Naive thymus-derived CD8-positive, alpha-beta T cell (primary cell): ENCODE measurements at regions not wholly inside any gene's neighbourhood (a gene's known extent, or its start where the extent isn't known, plus 50 kb on each side); places are given as distances from the start of the nearest gene placed in this dataset.
"Not testable (repeated sequence)": the region's sequence is repeated elsewhere in the genome, so short reads cannot be mapped to it uniquely, and the experiment has no call there.

Source experiments
- ATAC-seq, 2 donors: fragments of 150-1000 bp; cut with Tn5 transposase in 1 of 2; sonication (Bioruptor Pico), chemical (Tn5 transposase) in 1 of 2; 1 replicate in 1 of 2; 2 replicates in 1 of 2; pipeline ENCODE4 v1.10.0; 2021; ENCODE audit warnings: mild to moderate bottlenecking in 2 of 2, moderate library complexity in 2 of 2
- POLR2A ChIA-PET: fragments of 350-600 bp; sonication (Branson Sonifier 250); formaldehyde crosslinking; loops from one replicate; lab custom pipeline; 2021; ENCODE audit warnings: antibody characterized with exemption; lab: Charles Lee
- DNase-seq, 10 donors: peaks; one replicate each; pipeline versions ENCODE4 v3.0.0 to v3.0.0-alpha.2; 2020 to 2022
- H3K27ac Mint-ChIP-seq, 10 donors: one replicate each; pipeline ENCODE4 v1.8.0; 2020 to 2022; ENCODE audit warnings: mild to moderate bottlenecking in 10 of 10, mixed read lengths in 10 of 10, moderate library complexity in 4 of 10, inconsistent platforms in 1 of 10
- H3K27me3 Mint-ChIP-seq, 5 donors: one replicate each; pipeline ENCODE4 v1.8.0; 2021 to 2022; ENCODE audit warnings: mixed read lengths in 5 of 5
- H3K36me3 Mint-ChIP-seq, 3 donors: one replicate each; pipeline ENCODE4 v1.8.0; 2020 to 2022; ENCODE audit warnings: mixed read lengths in 3 of 3, mild to moderate bottlenecking in 2 of 3, inconsistent platforms in 1 of 3
- H3K4me1 Mint-ChIP-seq, 4 donors: one replicate each; pipeline ENCODE4 v1.8.0; 2021 to 2022; ENCODE audit warnings: mixed read lengths in 4 of 4
- H3K4me3 Mint-ChIP-seq, 10 donors: one replicate each; pipeline ENCODE4 v1.8.0; 2020 to 2022; ENCODE audit warnings: mild to moderate bottlenecking in 10 of 10, mixed read lengths in 10 of 10, moderate library complexity in 6 of 10, inconsistent platforms in 1 of 10
- H3K9me3 Mint-ChIP-seq, 9 donors: one replicate each; pipeline ENCODE4 v1.8.0; 2020 to 2022; ENCODE audit warnings: mixed read lengths in 9 of 9, mild to moderate bottlenecking in 3 of 9, inconsistent platforms in 1 of 9, moderate library complexity in 1 of 9

DNA sequence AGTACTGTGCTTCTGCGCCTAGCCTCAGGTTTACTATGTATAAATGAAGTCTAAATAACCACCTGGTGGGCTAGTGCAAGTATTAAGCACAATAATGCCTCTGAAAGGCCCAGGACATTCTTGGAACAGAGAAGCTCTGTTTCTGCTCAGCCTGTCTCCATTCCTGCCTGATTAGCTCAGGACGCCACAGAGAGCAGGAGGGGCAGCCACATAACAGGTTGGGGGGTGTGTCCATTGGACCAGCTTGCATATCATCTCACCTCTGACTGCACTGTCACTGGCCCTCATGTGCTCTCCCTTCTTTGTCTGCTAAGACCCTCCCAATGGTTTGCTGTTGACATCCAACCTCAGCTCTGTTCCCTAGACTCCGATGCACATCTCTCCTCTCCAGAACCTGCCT is 52.8 kb upstream of the IKZF1 start:
- Mint-ChIP-seq H3K27ac (peak overlapping the region in 3 of 10 donors; percentile 0 to 76 (median 48)), H3K27me3 (no peaks in the 10 kb centered on the region), H3K36me3 (peaks cover 0 to 6% (median under 1%) of the 10 kb centered on the region in 3 donors), H3K4me3 (no peak overlapping the region), H3K4me1 (peaks cover 9 to 44% (median 26%) of the 10 kb centered on the region in 4 donors), H3K9me3 (peaks cover 0 to 5% (median under 1%) of the 10 kb centered on the region in 9 donors)
- POLR2A ChIA-PET, result interaction anchor here (0.7 to 5.0 kb wide), 7 partner anchors 8 to 49 kb away, joined by 3 to 28 read pairs (median 4); no protein-coding TSS in a partner anchor
- ATAC-seq, result no peak
- no peak for DNase-seq

DNA sequence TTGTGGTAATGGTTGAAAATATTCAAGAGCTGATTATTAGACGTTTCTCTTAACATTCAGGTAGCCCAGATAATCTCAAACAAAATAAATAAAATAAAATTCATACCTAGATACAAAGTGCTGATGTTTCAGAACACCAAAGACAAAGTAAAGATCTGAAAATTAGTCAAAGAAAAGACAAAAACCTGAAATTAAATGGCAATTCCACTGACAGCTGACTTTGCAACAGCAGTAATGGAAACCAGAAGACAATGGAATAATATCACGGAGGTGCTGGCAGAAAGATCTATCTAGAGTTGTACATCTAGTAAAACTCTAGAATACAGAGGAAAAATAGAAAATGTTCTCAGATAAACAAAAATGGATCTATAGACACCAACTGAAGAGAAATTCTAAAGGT is 58.0 kb upstream of the IKZF1 start:
- Mint-ChIP-seq H3K27ac (no peak overlapping the region), H3K4me1 (peaks cover 4 to 25% (median 10%) of the 10 kb centered on the region in 4 donors), H3K27me3 (no peaks in the 10 kb centered on the region), H3K4me3 (no peak overlapping the region), H3K9me3 (peaks cover 0 to 20% (median 15%) of the 10 kb centered on the region in 9 donors), H3K36me3 (peaks cover 0 to 21% (median 15%) of the 10 kb centered on the region in 3 donors)
- DNase-seq, result no peak
- no peak for ATAC-seq
- POLR2A ChIA-PET, result interaction anchor here (0.7 to 1.6 kb wide), 2 partner anchors 20 to 23 kb away, joined by 3 to 9 read pairs; no protein-coding TSS in a partner anchor

DNA sequence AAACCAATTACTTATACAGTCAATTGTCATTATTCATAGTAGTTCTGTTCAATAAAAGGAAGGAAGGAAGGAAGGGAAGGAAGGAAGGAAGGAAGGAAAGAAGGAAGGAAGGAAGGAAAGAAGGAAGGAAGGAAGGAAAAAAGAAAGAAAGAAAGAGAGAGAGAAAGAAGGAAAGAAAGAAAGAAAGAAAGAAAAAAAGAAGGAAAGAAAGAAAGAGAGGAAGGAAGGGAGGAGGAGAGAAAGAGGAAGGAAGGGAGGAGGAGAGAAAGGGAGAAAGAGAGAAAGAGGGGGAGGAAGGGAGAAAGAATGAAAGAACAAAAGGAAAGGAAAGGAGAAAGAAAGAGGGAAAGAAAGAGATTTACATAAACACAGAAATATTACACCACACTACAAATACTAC is 62.4 kb upstream of the IKZF1 start:
- POLR2A ChIA-PET, result interaction anchor here (1.2 kb wide), 1 partner anchor 15 kb away, joined by 3 read pairs; no protein-coding TSS in a partner anchor
- Mint-ChIP-seq H3K27ac (peak overlapping the region in 1 of 10 donors; percentile 10), H3K9me3 (peaks cover 0 to 20% (median 16%) of the 10 kb centered on the region in 9 donors), H3K4me1 (peaks cover 8 to 17% (median 14%) of the 10 kb centered on the region in 4 donors), H3K36me3 (peaks cover 0 to 16% (median 15%) of the 10 kb centered on the region in 3 donors)
- H3K27me3 Mint-ChIP-seq, H3K4me3 Mint-ChIP-seq, ATAC-seq, DNase-seq: not testable (repeated sequence)

- Mint-ChIP-seq H3K4me3 (peak overlapping the region in 2 of 10 donors; percentile 22 to 40), H3K27ac (peak overlapping the region in 1 of 10 donors; percentile 17), H3K4me1 (peaks cover 12 to 25% (median 17%) of the 10 kb centered on the region in 4 donors), H3K9me3 (peaks cover 0 to 17% (median 10%) of the 10 kb centered on the region in 9 donors)
- peak in 2 of 10 donors; percentile 15 to 31 for DNase-seq
- not testable (repeated sequence) for H3K27me3 Mint-ChIP-seq, H3K36me3 Mint-ChIP-seq, ATAC-seq
- POLR2A ChIA-PET, result interaction anchor here (0.7 to 1.2 kb wide), 4 partner anchors 14 to 34 kb away, joined by 3 to 5 read pairs (median 3); no protein-coding TSS in a partner anchor
Measured at GRCh38 chr7:50240699-50241098, 63.8 kb upstream of the IKZF1 start.

GRCh38 chr7:50229964-50230363 is 74.6 kb upstream of the IKZF1 start:
- Mint-ChIP-seq H3K27me3 (no peaks in the 10 kb centered on the region), H3K4me3 (no peak overlapping the region), H3K9me3 (peaks cover 0 to 20% (median 13%) of the 10 kb centered on the region in 9 donors), H3K36me3 (peaks cover 0 to 17% (median 6%) of the 10 kb centered on the region in 3 donors), H3K4me1 (peaks cover 20 to 40% (median 37%) of the 10 kb centered on the region in 4 donors), H3K27ac (no peak overlapping the region)
- ATAC-seq, result no peak
- POLR2A ChIA-PET, result interaction anchor here (1.1 to 2.4 kb wide), 4 partner anchors 16 to 115 kb away, joined by 3 to 18 read pairs (median 4); partner anchors contain the start of gene IKZF1
- DNase-seq, result peak in 2 of 10 donors; percentile 23 to 25

- peaks cover 20 to 39% (median 36%) of the 10 kb centered on the region in 4 donors for H3K4me1 Mint-ChIP-seq
- no peaks in the 10 kb centered on the region for H3K27me3 Mint-ChIP-seq
- POLR2A ChIA-PET, result interaction anchor here (0.6 to 2.8 kb wide), 14 partner anchors 9 to 178 kb away, joined by 3 to 20 read pairs (median 5); partner anchors contain the start of gene IKZF1
- H3K36me3 Mint-ChIP-seq, result peaks cover 0 to 22% (median 6%) of the 10 kb centered on the region in 3 donors
- peaks cover 0 to 27% (median 13%) of the 10 kb centered on the region in 9 donors for H3K9me3 Mint-ChIP-seq
- H3K27ac Mint-ChIP-seq, result peak overlapping the region; percentile 61 to 93 (median 74)
- peak; percentile 32 to 33 for ATAC-seq
- DNase-seq, result no peak
- H3K4me3 Mint-ChIP-seq, result peak overlapping the region in 9 of 10 donors; percentile 12 to 78 (median 73)
Measured at GRCh38 chr7:50228148-50228547, 76.4 kb upstream of the IKZF1 start.

- no peak for ATAC-seq
- Mint-ChIP-seq H3K27me3 (no peaks in the 10 kb centered on the region), H3K4me1 (peaks cover 20 to 39% (median 36%) of the 10 kb centered on the region in 4 donors), H3K9me3 (peaks cover 0 to 31% (median 13%) of the 10 kb centered on the region in 9 donors), H3K4me3 (peak overlapping the region in 9 of 10 donors; percentile 12 to 78 (median 73)), H3K27ac (peak overlapping the region; percentile 24 to 93 (median 76)), H3K36me3 (peaks cover 0 to 24% (median 6%) of the 10 kb centered on the region in 3 donors)
- no peak for DNase-seq
- POLR2A ChIA-PET, result interaction anchor here (0.6 to 2.8 kb wide), 16 partner anchors 9 to 179 kb away, joined by 3 to 20 read pairs (median 4); partner anchors contain the start of gene IKZF1
Measured at GRCh38 chr7:50227726-50228125, 76.8 kb upstream of the IKZF1 start.

GRCh38 chr7:50226669-50227068 is 77.8 kb upstream of the IKZF1 start:
- Mint-ChIP-seq H3K4me3 (peak overlapping the region in 9 of 10 donors; percentile 43 to 74 (median 62)), H3K36me3 (peaks cover 0 to 27% (median 14%) of the 10 kb centered on the region in 3 donors), H3K27ac (peak overlapping the region in 9 of 10 donors; percentile 48 to 93 (median 81)), H3K4me1 (peaks cover 20 to 39% (median 36%) of the 10 kb centered on the region in 4 donors), H3K9me3 (peaks cover 0 to 41% (median 17%) of the 10 kb centered on the region in 9 donors), H3K27me3 (no peaks in the 10 kb centered on the region)
- POLR2A ChIA-PET, result interaction anchor here (1.1 to 2.8 kb wide), 9 partner anchors 9 to 142 kb away, joined by 3 to 20 read pairs (median 5); no protein-coding TSS in a partner anchor
- ATAC-seq, result peak in 1 of 2 donors; percentile 25
- no peak for DNase-seq

GRCh38 chr7:50226145-50226544 is 78.4 kb upstream of the IKZF1 start:
- POLR2A ChIA-PET, result interaction anchor here (0.7 to 2.8 kb wide), 7 partner anchors 11 to 134 kb away, joined by 3 to 12 read pairs (median 3); no protein-coding TSS in a partner anchor
- Mint-ChIP-seq H3K27me3 (no peaks in the 10 kb centered on the region), H3K27ac (peak overlapping the region in 8 of 10 donors; percentile 48 to 93 (median 83)), H3K9me3 (peaks cover 2 to 46% (median 22%) of the 10 kb centered on the region in 9 donors), H3K36me3 (peaks cover 0 to 30% (median 18%) of the 10 kb centered on the region in 3 donors), H3K4me3 (peak overlapping the region in 8 of 10 donors; percentile 43 to 74 (median 62)), H3K4me1 (peaks cover 20 to 39% (median 36%) of the 10 kb centered on the region in 4 donors)
- DNase-seq (no peak), ATAC-seq (no peak)

GRCh38 chr7:50221433-50221832 is 83.1 kb upstream of the IKZF1 start:
- Mint-ChIP-seq H3K4me1 (peaks cover 21 to 45% (median 43%) of the 10 kb centered on the region in 4 donors), H3K9me3 (peaks cover 0 to 31% (median 17%) of the 10 kb centered on the region in 9 donors), H3K36me3 (peaks cover 0 to 24% (median 17%) of the 10 kb centered on the region in 3 donors), H3K27me3 (no peaks in the 10 kb centered on the region), H3K4me3 (no peak overlapping the region), H3K27ac (no peak overlapping the region)
- ATAC-seq, result no peak
- no peak for DNase-seq
- POLR2A ChIA-PET, result interaction anchor here (0.7 to 2.2 kb wide), 5 partner anchors 9 to 149 kb away, joined by 3 to 5 read pairs (median 3); no protein-coding TSS in a partner anchor

DNA sequence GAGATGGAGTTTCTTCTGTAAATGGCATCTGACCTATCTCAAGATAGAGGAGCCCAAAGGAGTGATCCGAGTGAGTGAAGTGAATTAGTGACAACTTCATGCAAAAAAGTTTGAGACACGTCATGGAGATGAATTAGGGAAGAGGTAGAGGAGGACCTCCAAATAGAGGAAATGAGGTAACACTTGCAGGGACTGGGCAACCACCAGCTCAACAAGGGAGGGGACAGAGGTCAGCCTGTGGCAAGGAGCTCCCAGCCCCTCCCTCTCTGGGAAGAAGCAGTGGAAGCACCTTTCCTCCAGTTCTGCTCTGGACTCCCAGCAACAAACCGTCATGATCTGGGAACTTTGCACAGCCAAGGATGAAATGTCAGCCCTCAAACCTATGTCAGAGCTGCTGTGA is 83.5 kb upstream of the IKZF1 start:
- peak overlapping the region in 1 of 10 donors; percentile 60 for H3K27ac Mint-ChIP-seq
- ATAC-seq (no peak), DNase-seq (no peak)
- no peaks in the 10 kb centered on the region for H3K27me3 Mint-ChIP-seq
- POLR2A ChIA-PET, result interaction anchor here (0.7 to 2.2 kb wide), 4 partner anchors 9 to 146 kb away, joined by 3 to 5 read pairs (median 4); no protein-coding TSS in a partner anchor
- H3K4me1 Mint-ChIP-seq, result peaks cover 19 to 45% (median 43%) of the 10 kb centered on the region in 4 donors
- peaks cover 0 to 31% (median 17%) of the 10 kb centered on the region in 9 donors for H3K9me3 Mint-ChIP-seq
- H3K4me3 Mint-ChIP-seq, result no peak overlapping the region
- peaks cover 0 to 24% (median 17%) of the 10 kb centered on the region in 3 donors for H3K36me3 Mint-ChIP-seq

DNA sequence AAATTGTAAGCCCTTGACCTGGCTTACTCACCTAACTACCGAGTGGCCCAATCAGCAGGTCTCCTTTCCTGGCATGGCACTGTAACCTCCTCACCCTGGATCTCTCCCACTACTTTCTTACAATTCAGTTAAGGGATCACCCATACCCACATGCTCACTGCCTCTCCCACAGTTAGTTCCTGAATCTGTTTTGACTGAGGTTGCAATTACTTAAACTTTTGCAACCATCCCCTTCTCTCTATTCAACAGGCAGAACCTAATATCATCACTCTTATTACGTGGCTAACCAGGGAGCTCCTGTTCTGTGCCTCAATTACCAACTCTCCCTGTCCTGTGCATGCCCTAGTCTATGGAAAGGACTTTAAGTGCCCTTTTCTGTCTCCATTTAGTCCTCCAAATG is 84.2 kb upstream of the IKZF1 start:
- no peaks in the 10 kb centered on the region for H3K27me3 Mint-ChIP-seq
- H3K4me3 Mint-ChIP-seq, result no peak overlapping the region
- H3K9me3 Mint-ChIP-seq, result peaks cover 0 to 31% (median 17%) of the 10 kb centered on the region in 9 donors
- H3K36me3 Mint-ChIP-seq, result peaks cover 0 to 24% (median 17%) of the 10 kb centered on the region in 3 donors
- H3K27ac Mint-ChIP-seq, result no peak overlapping the region
- DNase-seq, result no peak
- no peak for ATAC-seq
- POLR2A ChIA-PET, result interaction anchor here (1.3 to 1.4 kb wide), 2 partner anchors 14 to 147 kb away, joined by 3 to 4 read pairs; no protein-coding TSS in a partner anchor
- H3K4me1 Mint-ChIP-seq, result peaks cover 21 to 50% (median 46%) of the 10 kb centered on the region in 4 donors
